ENCODE measurements at regions not wholly inside any gene's neighbourhood (a gene's known extent, or its start where the extent isn't known, plus 50 kb on each side); places are given as distances from the start of the nearest gene placed in this dataset.

DNA sequence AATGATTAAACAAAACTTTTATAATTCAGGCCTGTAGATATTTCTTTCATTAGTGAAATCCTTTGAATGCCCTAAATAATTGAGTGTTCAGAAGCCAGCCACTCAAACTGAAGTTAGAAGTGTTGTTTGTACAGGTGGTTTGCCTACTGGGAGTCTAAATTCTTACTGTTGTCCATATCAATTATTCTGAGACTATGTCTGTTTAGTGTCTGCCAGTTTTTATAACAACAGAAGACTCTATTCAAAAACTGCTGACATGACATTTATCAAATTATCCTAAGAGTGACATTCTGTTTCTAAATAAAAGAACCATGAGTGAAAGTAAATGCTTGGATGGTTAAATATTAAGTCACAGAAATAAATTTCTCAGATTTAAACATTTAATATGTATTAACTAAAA is 375.1 kb downstream of the FAT4 start:
- no peak for DNase-seq (ENCODE audit: low read depth)
- H3K9me3 ChIP-seq (ENCODE audit: control insufficient read depth, low read length): no peaks in the 10 kb centered on the region
- no peaks in the 10 kb centered on the region for H3K27me3 ChIP-seq (replicated peaks; ENCODE audit: control insufficient read depth, insufficient read depth, low read length)
- no peaks in the 10 kb centered on the region for H3K36me3 ChIP-seq (ENCODE audit: control insufficient read depth, insufficient read depth, low read length, severe bottlenecking)
- H3K4me3 ChIP-seq (ENCODE audit: low read length): no peak overlapping the region
- no peak overlapping the region for H3K9ac ChIP-seq (ENCODE audit: low read length)
- H3K4me1 ChIP-seq (ENCODE audit: control insufficient read depth, insufficient read depth, low read length): peaks cover 4% of the 10 kb centered on the region

DNA sequence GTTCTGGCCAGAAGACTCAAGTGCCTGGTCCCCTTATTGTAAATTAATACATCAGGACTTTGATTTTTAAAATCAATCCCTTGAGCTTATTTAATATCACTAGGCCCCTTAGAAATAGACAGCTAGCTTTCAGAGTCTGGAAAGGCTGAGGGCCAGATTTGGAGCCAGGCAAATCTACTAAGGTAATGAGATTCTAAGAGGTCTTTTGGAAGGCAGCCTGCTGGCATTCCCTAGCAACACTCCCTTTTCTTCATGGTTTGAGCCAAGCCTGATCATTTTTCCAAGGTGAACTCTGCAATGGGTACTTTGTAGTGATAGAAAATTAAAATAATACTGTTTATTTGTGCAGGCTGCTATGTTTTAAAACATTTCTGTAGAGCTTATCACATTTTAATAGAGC is 378.5 kb downstream of the FAT4 start:
- Histone ChIP-seq H3K36me3 (ENCODE audit: control insufficient read depth, insufficient read depth, low read length, severe bottlenecking) (no peaks in the 10 kb centered on the region), H3K9me3 (ENCODE audit: control insufficient read depth, low read length) (no peaks in the 10 kb centered on the region), H3K4me1 (ENCODE audit: control insufficient read depth, insufficient read depth, low read length) (peaks cover 4% of the 10 kb centered on the region), H3K4me3 (ENCODE audit: low read length) (no peak overlapping the region), H3K9ac (ENCODE audit: low read length) (no peak overlapping the region), H3K27me3 (replicated peaks; ENCODE audit: control insufficient read depth, insufficient read depth, low read length) (no peaks in the 10 kb centered on the region)
- no peak for DNase-seq (ENCODE audit: low read depth)

DNA sequence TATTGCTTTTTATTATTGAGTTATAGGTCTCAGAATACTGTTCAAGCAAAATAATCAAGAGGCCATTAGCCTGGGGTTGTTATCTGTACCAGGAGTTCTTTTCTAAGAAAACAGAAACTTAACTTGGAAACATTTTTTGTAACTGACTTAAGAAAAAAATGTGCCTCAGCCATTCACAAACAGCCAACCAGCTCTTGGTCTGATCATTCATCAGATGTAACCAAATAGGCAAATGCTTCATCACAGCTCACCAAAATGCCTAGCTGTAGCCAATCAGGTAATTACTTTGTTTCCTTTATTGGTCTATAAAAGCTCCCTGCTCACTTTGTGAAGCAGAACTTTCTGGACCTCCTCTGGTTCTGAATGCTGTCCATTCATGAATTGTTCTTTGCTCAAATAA is 387.7 kb downstream of the FAT4 start:
- Histone ChIP-seq H3K9me3 (ENCODE audit: control insufficient read depth, low read length) (no peaks in the 10 kb centered on the region), H3K4me1 (ENCODE audit: control insufficient read depth, insufficient read depth, low read length) (peaks cover 23% of the 10 kb centered on the region), H3K4me3 (ENCODE audit: low read length) (no peak overlapping the region), H3K27me3 (replicated peaks; ENCODE audit: control insufficient read depth, insufficient read depth, low read length) (no peaks in the 10 kb centered on the region), H3K9ac (ENCODE audit: low read length) (no peak overlapping the region), H3K36me3 (ENCODE audit: control insufficient read depth, insufficient read depth, low read length, severe bottlenecking) (no peaks in the 10 kb centered on the region)
- DNase-seq (ENCODE audit: low read depth): peak; percentile 47

DNA sequence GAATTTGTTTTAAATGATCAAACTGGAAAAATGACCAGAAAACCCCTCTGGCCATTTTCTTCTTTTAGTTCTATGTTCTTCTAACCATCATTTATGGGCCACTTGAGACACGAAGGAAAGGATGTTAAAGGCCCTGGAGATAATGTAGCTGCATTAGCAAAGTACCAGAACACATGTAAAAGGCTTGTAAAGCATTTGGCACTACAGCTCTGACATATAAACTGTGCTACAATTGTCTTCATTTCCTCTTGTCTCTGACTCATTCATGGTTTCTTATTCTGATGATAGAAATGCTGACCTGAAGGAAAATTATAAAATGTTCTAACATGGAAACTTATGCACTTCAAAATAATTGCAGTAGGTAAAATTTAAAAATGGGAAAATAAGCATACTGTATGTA is 388.7 kb downstream of the FAT4 start:
- no peaks in the 10 kb centered on the region for H3K36me3 ChIP-seq (ENCODE audit: control insufficient read depth, insufficient read depth, low read length, severe bottlenecking)
- DNase-seq (ENCODE audit: low read depth): peak; percentile 39
- H3K4me1 ChIP-seq (ENCODE audit: control insufficient read depth, insufficient read depth, low read length): peaks cover 23% of the 10 kb centered on the region
- no peaks in the 10 kb centered on the region for H3K9me3 ChIP-seq (ENCODE audit: control insufficient read depth, low read length)
- H3K27me3 ChIP-seq (replicated peaks; ENCODE audit: control insufficient read depth, insufficient read depth, low read length): no peaks in the 10 kb centered on the region
- no peak overlapping the region for H3K4me3 ChIP-seq (ENCODE audit: low read length)
- H3K9ac ChIP-seq (ENCODE audit: low read length): no peak overlapping the region

DNA sequence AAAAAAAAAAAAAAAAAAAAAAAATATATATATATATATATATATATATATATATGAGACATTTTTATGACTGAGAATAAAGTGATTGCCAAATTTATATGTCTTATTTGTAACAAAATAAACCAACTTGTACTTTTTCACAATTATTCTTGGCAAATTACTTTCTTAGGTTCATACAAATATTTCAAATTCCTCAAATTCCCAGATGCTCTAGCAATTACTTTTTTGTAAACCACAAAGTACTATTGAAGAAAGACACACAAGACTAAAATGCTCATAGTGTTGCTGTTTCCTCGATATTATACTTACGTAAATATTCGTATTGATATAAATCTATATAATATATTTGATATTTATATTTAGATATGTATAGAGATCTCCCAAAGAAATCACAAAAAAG is 390.0 kb downstream of the FAT4 start:
- DNase-seq (ENCODE audit: low read depth): peak; percentile 24
- H3K36me3 ChIP-seq (ENCODE audit: control insufficient read depth, insufficient read depth, low read length, severe bottlenecking): no peaks in the 10 kb centered on the region
- H3K4me1 ChIP-seq (ENCODE audit: control insufficient read depth, insufficient read depth, low read length): peaks cover 23% of the 10 kb centered on the region
- H3K4me3 ChIP-seq (ENCODE audit: low read length): no peak overlapping the region
- no peak overlapping the region for H3K9ac ChIP-seq (ENCODE audit: low read length)
- H3K27me3 ChIP-seq (replicated peaks; ENCODE audit: control insufficient read depth, insufficient read depth, low read length): no peaks in the 10 kb centered on the region
- no peaks in the 10 kb centered on the region for H3K9me3 ChIP-seq (ENCODE audit: control insufficient read depth, low read length)

DNA sequence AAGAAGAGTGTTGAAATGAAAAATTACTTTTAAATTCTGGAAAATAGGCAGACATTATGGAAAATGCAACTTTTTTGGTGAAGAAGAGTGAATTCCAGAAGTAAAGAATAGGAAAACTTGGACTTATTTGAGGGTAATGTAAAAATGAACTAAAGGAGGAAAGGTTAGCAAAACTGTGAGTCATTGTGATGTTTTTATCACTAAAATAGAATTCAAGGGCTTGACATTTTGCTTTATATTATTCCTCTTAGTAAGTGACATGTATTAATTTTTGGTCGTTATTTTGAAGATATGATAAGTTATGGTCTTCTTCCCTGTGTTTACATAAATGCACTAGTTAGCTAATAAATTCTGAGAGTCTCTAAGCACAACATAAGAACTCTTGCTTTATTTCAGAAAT is 390.9 kb downstream of the FAT4 start:
- Histone ChIP-seq H3K9ac (ENCODE audit: low read length) (no peak overlapping the region), H3K4me1 (ENCODE audit: control insufficient read depth, insufficient read depth, low read length) (peaks cover 23% of the 10 kb centered on the region), H3K27me3 (replicated peaks; ENCODE audit: control insufficient read depth, insufficient read depth, low read length) (no peaks in the 10 kb centered on the region), H3K4me3 (ENCODE audit: low read length) (no peak overlapping the region), H3K36me3 (ENCODE audit: control insufficient read depth, insufficient read depth, low read length, severe bottlenecking) (no peaks in the 10 kb centered on the region), H3K9me3 (ENCODE audit: control insufficient read depth, low read length) (no peaks in the 10 kb centered on the region)
- peak; percentile 1 for DNase-seq (ENCODE audit: low read depth)

DNA sequence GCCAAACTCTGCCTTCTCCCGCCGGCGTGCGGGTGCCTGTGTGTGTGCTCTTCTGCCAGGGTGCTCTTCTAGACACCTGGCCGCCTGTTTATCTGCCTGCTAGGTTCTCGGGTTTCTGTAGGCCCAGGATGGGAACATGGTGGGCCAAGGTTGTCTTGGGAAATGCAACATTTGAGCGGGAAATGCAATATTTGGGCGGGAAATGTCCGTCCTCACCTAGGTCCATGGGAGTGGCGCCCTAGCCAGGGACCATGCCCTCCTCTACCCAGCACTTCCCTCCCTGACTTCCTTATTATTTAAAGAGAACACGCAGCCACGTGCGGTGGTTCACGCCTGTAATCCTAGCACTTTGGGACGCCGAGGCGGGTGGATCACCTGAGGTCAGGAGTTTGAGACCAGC is 392.6 kb downstream of the FAT4 start:
- Histone ChIP-seq H3K9ac (ENCODE audit: low read length) (no peak overlapping the region), H3K4me1 (ENCODE audit: control insufficient read depth, insufficient read depth, low read length) (peaks cover 23% of the 10 kb centered on the region), H3K9me3 (ENCODE audit: control insufficient read depth, low read length) (no peaks in the 10 kb centered on the region), H3K27me3 (replicated peaks; ENCODE audit: control insufficient read depth, insufficient read depth, low read length) (no peaks in the 10 kb centered on the region), H3K36me3 (ENCODE audit: control insufficient read depth, insufficient read depth, low read length, severe bottlenecking) (no peaks in the 10 kb centered on the region), H3K4me3 (ENCODE audit: low read length) (no peak overlapping the region)
- no peak for DNase-seq (ENCODE audit: low read depth)

DNA sequence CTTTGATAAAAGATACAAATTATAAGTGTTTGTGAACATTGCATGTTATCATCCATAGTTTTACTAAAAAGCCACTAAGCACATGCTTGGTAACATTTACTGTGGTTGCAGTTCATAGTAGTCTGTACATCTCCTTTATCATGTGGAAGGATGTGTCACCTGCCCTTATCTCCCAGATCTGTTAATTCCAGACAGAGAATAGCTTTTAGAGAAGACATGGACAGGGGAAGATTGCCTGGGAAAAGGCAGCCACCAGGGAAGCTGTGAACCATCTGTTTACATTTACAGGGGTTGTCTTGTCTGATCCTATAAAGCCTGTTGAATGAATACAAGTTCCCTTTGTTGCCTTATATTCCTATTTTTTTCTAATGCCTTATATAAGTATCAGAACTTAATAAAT is 396.0 kb downstream of the FAT4 start:
- Histone ChIP-seq H3K27me3 (replicated peaks; ENCODE audit: control insufficient read depth, insufficient read depth, low read length) (no peaks in the 10 kb centered on the region), H3K4me1 (ENCODE audit: control insufficient read depth, insufficient read depth, low read length) (peaks cover under 1% of the 10 kb centered on the region), H3K9me3 (ENCODE audit: control insufficient read depth, low read length) (no peaks in the 10 kb centered on the region), H3K9ac (ENCODE audit: low read length) (no peak overlapping the region), H3K4me3 (ENCODE audit: low read length) (no peak overlapping the region), H3K36me3 (ENCODE audit: control insufficient read depth, insufficient read depth, low read length, severe bottlenecking) (no peaks in the 10 kb centered on the region)
- no peak for DNase-seq (ENCODE audit: low read depth)

DNA sequence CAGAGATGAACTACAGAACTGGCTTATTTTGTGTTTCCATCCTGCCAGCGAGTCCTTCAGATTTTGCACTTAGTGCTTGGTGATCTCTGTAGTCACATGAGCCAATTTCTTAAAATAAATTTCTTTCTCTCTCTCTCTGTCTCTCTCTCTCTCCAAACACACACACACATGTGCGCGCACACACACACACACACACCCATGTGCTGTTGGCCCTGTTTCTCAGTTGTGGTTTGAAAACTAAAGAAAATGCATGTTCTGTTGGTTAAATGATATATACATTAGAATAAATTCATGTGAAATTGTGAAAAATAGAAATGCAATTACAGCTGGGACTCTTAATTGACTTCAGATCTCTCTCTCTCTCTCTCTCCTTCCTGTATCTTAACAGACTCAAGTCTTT is 399.3 kb downstream of the FAT4 start:
- no peaks in the 10 kb centered on the region for H3K27me3 ChIP-seq (replicated peaks; ENCODE audit: control insufficient read depth, insufficient read depth, low read length)
- H3K4me1 ChIP-seq (ENCODE audit: control insufficient read depth, insufficient read depth, low read length): no peaks in the 10 kb centered on the region
- H3K9me3 ChIP-seq (ENCODE audit: control insufficient read depth, low read length): no peaks in the 10 kb centered on the region
- no peaks in the 10 kb centered on the region for H3K36me3 ChIP-seq (ENCODE audit: control insufficient read depth, insufficient read depth, low read length, severe bottlenecking)
- no peak overlapping the region for H3K9ac ChIP-seq (ENCODE audit: low read length)
- DNase-seq (ENCODE audit: low read depth): no peak
- no peak overlapping the region for H3K4me3 ChIP-seq (ENCODE audit: low read length)

DNA sequence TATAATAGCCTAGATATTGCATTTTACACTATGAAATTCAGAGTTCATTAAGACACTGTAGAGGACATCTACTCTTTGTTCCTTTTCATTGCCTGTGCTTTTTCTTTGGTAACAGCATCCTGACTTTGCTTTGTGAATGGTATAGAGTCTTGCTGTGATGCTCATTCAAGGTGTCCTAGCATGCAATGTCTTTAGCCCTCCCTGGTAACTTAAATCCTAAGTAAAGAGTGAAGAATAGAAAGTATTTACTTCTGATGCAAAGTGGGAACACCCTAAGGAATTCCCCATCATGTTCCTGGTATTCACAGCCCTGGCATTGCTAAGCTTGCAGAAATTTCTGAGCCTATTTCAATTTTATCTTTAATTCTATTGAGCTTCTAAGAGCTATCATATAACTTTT is 400.1 kb downstream of the FAT4 start:
- DNase-seq (ENCODE audit: low read depth): peak; percentile 46
- H3K4me1 ChIP-seq (ENCODE audit: control insufficient read depth, insufficient read depth, low read length): no peaks in the 10 kb centered on the region
- no peak overlapping the region for H3K4me3 ChIP-seq (ENCODE audit: low read length)
- H3K9ac ChIP-seq (ENCODE audit: low read length): no peak overlapping the region
- no peaks in the 10 kb centered on the region for H3K36me3 ChIP-seq (ENCODE audit: control insufficient read depth, insufficient read depth, low read length, severe bottlenecking)
- H3K27me3 ChIP-seq (replicated peaks; ENCODE audit: control insufficient read depth, insufficient read depth, low read length): no peaks in the 10 kb centered on the region
- no peaks in the 10 kb centered on the region for H3K9me3 ChIP-seq (ENCODE audit: control insufficient read depth, low read length)

DNA sequence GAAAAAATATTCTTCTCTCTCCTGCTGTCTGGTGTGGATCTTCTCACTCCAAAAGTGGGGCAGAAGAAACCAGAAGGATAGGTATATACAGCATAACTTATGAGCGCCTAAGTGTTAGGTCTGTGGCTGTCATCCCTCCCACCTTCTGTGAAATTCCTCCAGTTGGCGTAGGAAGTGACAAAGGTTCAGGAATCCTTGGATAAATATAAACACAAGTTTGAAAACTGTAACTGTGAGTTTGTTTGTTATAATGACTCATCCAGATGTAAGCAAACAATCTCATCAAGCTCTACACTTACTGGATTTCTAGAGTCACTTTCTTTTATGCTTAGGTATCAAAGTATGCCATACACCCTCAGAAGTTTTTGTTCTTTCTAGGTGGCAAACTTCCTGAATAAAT is 405.2 kb downstream of the FAT4 start:
- Histone ChIP-seq H3K4me1 (ENCODE audit: control insufficient read depth, insufficient read depth, low read length) (no peaks in the 10 kb centered on the region), H3K36me3 (ENCODE audit: control insufficient read depth, insufficient read depth, low read length, severe bottlenecking) (no peaks in the 10 kb centered on the region), H3K27me3 (replicated peaks; ENCODE audit: control insufficient read depth, insufficient read depth, low read length) (no peaks in the 10 kb centered on the region), H3K4me3 (ENCODE audit: low read length) (no peak overlapping the region), H3K9me3 (ENCODE audit: control insufficient read depth, low read length) (no peaks in the 10 kb centered on the region), H3K9ac (ENCODE audit: low read length) (no peak overlapping the region)
- peak; percentile 26 for DNase-seq (ENCODE audit: low read depth)

DNA sequence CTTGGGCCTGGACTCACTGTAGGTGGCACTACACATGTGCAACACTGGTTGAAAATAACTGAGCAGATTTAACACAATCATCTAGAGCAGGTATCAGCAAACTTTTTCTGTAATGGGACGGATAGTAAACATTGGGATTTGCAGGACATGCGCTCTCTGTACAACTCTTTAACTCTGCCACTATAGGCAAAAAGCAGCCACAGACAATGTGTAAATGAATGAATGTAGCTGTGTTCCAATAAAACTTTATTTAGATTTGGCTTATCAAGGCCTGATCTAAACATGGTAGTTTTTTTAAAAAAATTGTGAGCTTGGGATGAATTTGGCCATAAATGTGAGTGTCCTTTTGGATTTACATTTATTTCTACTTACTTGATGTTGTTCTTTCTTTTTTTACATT is 407.3 kb downstream of the FAT4 start:
- DNase-seq (ENCODE audit: low read depth): no peak
- Histone ChIP-seq H3K4me3 (ENCODE audit: low read length) (no peak overlapping the region), H3K27me3 (replicated peaks; ENCODE audit: control insufficient read depth, insufficient read depth, low read length) (no peaks in the 10 kb centered on the region), H3K36me3 (ENCODE audit: control insufficient read depth, insufficient read depth, low read length, severe bottlenecking) (no peaks in the 10 kb centered on the region), H3K9ac (ENCODE audit: low read length) (no peak overlapping the region), H3K9me3 (ENCODE audit: control insufficient read depth, low read length) (no peaks in the 10 kb centered on the region), H3K4me1 (ENCODE audit: control insufficient read depth, insufficient read depth, low read length) (no peaks in the 10 kb centered on the region)

Measured in adipocyte (in vitro differentiated cells).